ENCODE measurements at regions not wholly inside any gene's neighbourhood (a gene's known extent, or its start where the extent isn't known, plus 50 kb on each side); places are given as distances from the start of the nearest gene placed in this dataset.

DNA sequence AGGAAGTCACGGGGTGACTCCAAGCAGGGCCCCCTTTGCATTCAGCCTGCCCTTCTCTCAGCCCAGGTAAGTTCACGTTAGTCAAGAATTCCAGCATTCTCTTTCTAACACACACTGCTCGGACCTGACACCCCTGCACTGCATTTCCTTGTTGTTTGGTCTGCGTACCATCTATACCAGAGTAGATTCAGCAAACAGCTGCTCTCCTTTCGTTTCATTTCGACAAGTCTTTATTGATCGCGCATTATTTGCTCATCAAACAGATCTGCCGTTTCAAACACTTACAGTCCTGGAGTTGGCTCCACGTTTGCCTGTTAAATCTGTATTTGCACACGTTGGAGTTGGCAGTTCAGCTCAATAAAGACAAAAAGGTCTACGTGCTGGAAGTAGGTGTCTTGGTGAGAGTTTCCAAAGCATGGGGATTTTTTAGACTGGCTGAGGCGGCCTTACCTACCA is 495.1 kb downstream of the RPS24 start:
- no peak for DNase-seq (ENCODE audit: low read depth)
- Histone ChIP-seq H3K4me3 (ENCODE audit: low read depth, low read length) (no peak overlapping the region), H3K27me3 (ENCODE audit: control insufficient read depth, insufficient read depth, low read length) (no peaks in the 10 kb centered on the region), H3K36me3 (ENCODE audit: control insufficient read depth, insufficient read depth, low read length) (no peaks in the 10 kb centered on the region)
- TF ChIP-seq CTCF (IDR thresholded peaks at IDR 0.05; ENCODE audit: insufficient read depth, low read length, poor library complexity, severe bottlenecking), result no peak

DNA sequence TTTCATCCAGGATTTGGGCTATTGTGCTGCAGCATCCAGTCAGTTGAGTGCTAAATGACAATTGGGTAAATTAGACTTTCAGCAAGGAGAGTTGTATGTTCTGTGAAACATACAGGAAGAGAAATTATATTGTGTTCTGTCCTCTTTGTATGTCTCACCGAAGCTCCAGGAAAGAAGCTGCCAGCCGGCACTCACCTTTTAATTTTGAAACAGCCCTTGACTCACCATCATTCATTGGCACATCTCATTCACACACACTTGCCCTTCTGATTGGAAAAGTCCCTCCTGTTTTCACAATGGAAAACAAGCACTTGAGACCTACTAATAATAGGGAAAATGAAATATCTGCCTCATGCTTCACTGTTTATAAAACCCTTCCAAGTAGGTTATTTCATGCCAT is 495.6 kb downstream of the RPS24 start:
- DNase-seq (ENCODE audit: low read depth), result no peak
- H3K4me3 ChIP-seq (ENCODE audit: low read depth, low read length), result no peak overlapping the region
- TF ChIP-seq CTCF (IDR thresholded peaks at IDR 0.05; ENCODE audit: insufficient read depth, low read length, poor library complexity, severe bottlenecking), result no peak

DNA sequence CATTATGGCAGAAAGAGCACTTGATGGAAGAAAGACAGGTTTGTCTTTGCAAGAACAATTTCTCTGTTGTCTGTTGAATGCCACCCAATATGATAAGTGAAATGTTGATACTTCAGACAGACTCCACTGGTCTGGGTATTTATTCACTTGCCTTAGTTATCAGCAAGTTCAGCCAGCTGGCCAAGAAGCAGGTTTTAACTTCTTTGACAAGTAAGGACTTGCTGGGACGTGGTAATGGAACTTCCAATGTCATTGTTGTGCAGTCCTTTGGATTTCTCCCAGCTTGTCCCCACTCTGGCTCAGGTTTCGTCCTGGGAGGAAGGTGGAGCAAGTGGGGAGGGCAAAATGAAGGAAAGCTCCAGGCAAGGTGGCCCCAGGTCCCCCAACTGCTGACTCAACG is 497.4 kb downstream of the RPS24 start:
- peaks cover 2% of the 10 kb centered on the region for H3K27me3 ChIP-seq (ENCODE audit: control insufficient read depth, insufficient read depth, low read length)
- H3K36me3 ChIP-seq (ENCODE audit: control insufficient read depth, insufficient read depth, low read length), result no peaks in the 10 kb centered on the region
- TF ChIP-seq CTCF (IDR thresholded peaks at IDR 0.05; ENCODE audit: insufficient read depth, low read length, poor library complexity, severe bottlenecking), result no peak
- no peak for DNase-seq (ENCODE audit: low read depth)
- H3K4me3 ChIP-seq (ENCODE audit: low read depth, low read length), result no peak overlapping the region

More for the DNA sequence above, 495.6 kb downstream of the RPS24 start:
- Histone ChIP-seq H3K36me3 (ENCODE audit: control insufficient read depth, insufficient read depth, low read length) (no peaks in the 10 kb centered on the region), H3K27me3 (ENCODE audit: control insufficient read depth, insufficient read depth, low read length) (peaks cover under 1% of the 10 kb centered on the region)

- no peaks in the 10 kb centered on the region for H3K36me3 ChIP-seq (ENCODE audit: control insufficient read depth, insufficient read depth, low read length)
These were observed 498.9 kb downstream of the RPS24 start for GRCh38 chr10:78532480-78533042.

DNA sequence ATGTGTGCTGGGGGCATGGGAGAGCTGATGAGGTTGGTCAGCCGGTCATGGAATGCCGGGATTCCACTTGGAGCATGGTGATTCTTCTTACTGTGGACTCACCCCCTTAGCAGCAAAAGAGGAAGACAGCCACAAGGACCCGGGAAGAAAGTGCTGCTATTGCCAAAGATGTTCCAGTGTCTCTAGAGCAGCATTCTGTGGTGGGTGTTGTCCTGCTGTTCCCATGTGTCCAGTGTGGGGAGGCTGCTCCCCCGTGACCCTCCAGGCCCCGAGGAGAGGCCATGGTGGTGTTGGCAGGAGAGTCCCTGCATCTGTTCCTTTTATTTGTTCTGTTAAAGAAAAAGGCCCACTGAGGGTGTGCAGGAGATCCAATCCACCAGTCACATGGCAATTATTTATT is 499.4 kb downstream of the RPS24 start:
- no peak for TF ChIP-seq CTCF (IDR thresholded peaks at IDR 0.05; ENCODE audit: insufficient read depth, low read length, poor library complexity, severe bottlenecking)
- Histone ChIP-seq H3K36me3 (ENCODE audit: control insufficient read depth, insufficient read depth, low read length) (no peaks in the 10 kb centered on the region), H3K27me3 (ENCODE audit: control insufficient read depth, insufficient read depth, low read length) (peaks cover 2% of the 10 kb centered on the region), H3K4me3 (ENCODE audit: low read depth, low read length) (no peak overlapping the region)
- no peak for DNase-seq (ENCODE audit: low read depth)

More at GRCh38 chr10:78532480-78533042, 498.9 kb downstream of the RPS24 start:
- Histone ChIP-seq H3K27me3 (ENCODE audit: control insufficient read depth, insufficient read depth, low read length) (peaks cover 2% of the 10 kb centered on the region), H3K4me3 (ENCODE audit: low read depth, low read length) (no peak overlapping the region)
- no peak for DNase-seq (ENCODE audit: low read depth)
- no peak for TF ChIP-seq CTCF (IDR thresholded peaks at IDR 0.05; ENCODE audit: insufficient read depth, low read length, poor library complexity, severe bottlenecking)

DNA sequence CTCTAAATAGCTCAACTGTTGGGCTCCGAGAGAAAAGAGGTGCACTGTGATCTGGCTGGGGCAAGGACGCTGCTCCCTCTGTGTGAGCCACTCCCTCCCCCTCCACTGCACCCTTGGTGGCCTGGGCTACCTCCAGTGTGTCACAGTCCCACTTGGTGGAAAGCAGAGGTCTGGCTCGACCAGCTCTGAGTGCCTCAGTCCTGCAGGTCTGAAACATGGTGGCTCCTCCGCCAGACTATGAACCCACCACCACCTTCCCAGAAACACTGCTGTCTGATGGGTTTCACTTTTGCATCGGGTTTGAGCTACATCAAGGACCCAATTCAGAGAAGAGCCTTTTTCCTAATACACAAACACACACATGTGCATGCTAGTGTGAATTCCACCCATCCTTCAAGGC is 500.1 kb downstream of the RPS24 start:
- no peak for TF ChIP-seq CTCF (IDR thresholded peaks at IDR 0.05; ENCODE audit: insufficient read depth, low read length, poor library complexity, severe bottlenecking)
- H3K27me3 ChIP-seq (ENCODE audit: control insufficient read depth, insufficient read depth, low read length), result peaks cover 2% of the 10 kb centered on the region
- H3K4me3 ChIP-seq (ENCODE audit: low read depth, low read length), result no peak overlapping the region
- no peaks in the 10 kb centered on the region for H3K36me3 ChIP-seq (ENCODE audit: control insufficient read depth, insufficient read depth, low read length)
- DNase-seq (ENCODE audit: low read depth), result no peak
